ENCODE measurements at regions not wholly inside any gene's neighbourhood (a gene's known extent, or its start where the extent isn't known, plus 50 kb on each side); places are given as distances from the start of the nearest gene placed in this dataset.

GRCh38 chr17:53571342-53571741 is 251.4 kb upstream of the KIF2B start:
- ChIA-PET POLR2A (no interaction called here), CTCF (interaction anchor here (0.7 kb wide), 1 partner anchor 612 kb away, joined by 3 read pairs; no protein-coding TSS in a partner anchor)
- H3K27ac ChIP-seq (ENCODE audit: extremely low read depth, low read depth, low read length): no peak overlapping the region
- H3K36me3 ChIP-seq (ENCODE audit: control insufficient read depth in 2 of 2, insufficient read depth in 1 of 2, low read length in 2 of 2): no peaks in the 10 kb centered on the region
- no peak overlapping the region for H3K4me3 ChIP-seq (ENCODE audit: low read depth, low read length)
- TF ChIP-seq ZFP37 (tag by site-specific recombination; IDR thresholded peaks at IDR 0.05): no peak
- no peak for TF ChIP-seq INSM2 (tag by site-specific recombination; IDR thresholded peaks at IDR 0.05)
- TF ChIP-seq ZNF366 (tag by site-specific recombination; conservative IDR thresholded peaks at IDR 0.05): no peak
- no peak for TF ChIP-seq GLIS2 (tag by site-specific recombination; IDR thresholded peaks at IDR 0.05)
- TF ChIP-seq HOXA7 (CRISPR knock-in tag; IDR thresholded peaks at IDR 0.05; ENCODE audit: borderline replicate concordance): no peak
- TF ChIP-seq KLF10 (tag by site-specific recombination; IDR thresholded peaks at IDR 0.05): no peak
- TF ChIP-seq ATF2 (tag by site-specific recombination; IDR thresholded peaks at IDR 0.05; ENCODE audit: low read depth): no peak
- TF ChIP-seq ZNF580 (tag by site-specific recombination; IDR thresholded peaks at IDR 0.05): no peak
- H3K4me1 ChIP-seq (ENCODE audit: control insufficient read depth, insufficient read depth, low read length): no peaks in the 10 kb centered on the region
- H3K9me3 ChIP-seq (ENCODE audit: control insufficient read depth, insufficient read depth, low read depth, low read length): no peaks in the 10 kb centered on the region

GRCh38 chr17:53570731-53571130 is 252.0 kb upstream of the KIF2B start:
- POLR2A ChIA-PET: no interaction called here
- TF ChIP-seq ZNF707 (tag by site-specific recombination; IDR thresholded peaks at IDR 0.05) (no peak), ZNF16 (tag by site-specific recombination; IDR thresholded peaks at IDR 0.05; ENCODE audit: low read depth) (no peak), ZNF510 (tag by site-specific recombination; IDR thresholded peaks at IDR 0.05; ENCODE audit: insufficient replicate concordance) (no peak), GLI4 (tag by site-specific recombination; IDR thresholded peaks at IDR 0.05) (no peak), ZNF580 (tag by site-specific recombination; IDR thresholded peaks at IDR 0.05) (no peak), ZNF626 (tag by site-specific recombination; IDR thresholded peaks at IDR 0.05) (no peak), ZBTB11 (tag by site-specific recombination; conservative IDR thresholded peaks at IDR 0.05; ENCODE audit: low read depth) (no peak), ZBTB20 (tag by site-specific recombination; IDR thresholded peaks at IDR 0.05) (no peak), ZBTB48 (tag by site-specific recombination; IDR thresholded peaks at IDR 0.05) (no peak), ZNF311 (tag by site-specific recombination; IDR thresholded peaks at IDR 0.05; ENCODE audit: borderline replicate concordance) (no peak)
- H3K4me1 ChIP-seq (ENCODE audit: control insufficient read depth, insufficient read depth, low read length): no peaks in the 10 kb centered on the region
- H3K9me3 ChIP-seq (ENCODE audit: control insufficient read depth, insufficient read depth, low read depth, low read length): no peaks in the 10 kb centered on the region
- H3K36me3 ChIP-seq (ENCODE audit: control insufficient read depth in 2 of 2, insufficient read depth in 1 of 2, low read length in 2 of 2): no peaks in the 10 kb centered on the region
- H3K4me3 ChIP-seq (ENCODE audit: low read depth, low read length): no peak overlapping the region
- H3K27ac ChIP-seq (ENCODE audit: extremely low read depth, low read depth, low read length): no peak overlapping the region
- CTCF ChIA-PET: no interaction called here
